HG02642 (cell line): ENCODE measurements at regions not wholly inside any gene's neighbourhood (a gene's known extent, or its start where the extent isn't known, plus 50 kb on each side); places are given as distances from the start of the nearest gene placed in this dataset.

Source experiments
- ATAC-seq: cut with Tn5 transposase; IDR thresholded peaks from one replicate; pipeline ENCODE4 v1.9.1; 2021; ENCODE audit warnings: mild to moderate bottlenecking; ENCODE audit not compliant: unreplicated experiment, poor library complexity

GRCh38 chr5:22918511-22918910, 65.4 kb upstream of the CDH12 start:
- no peak for ATAC-seq

- ATAC-seq: no peak
These were observed 63.2 kb upstream of the CDH12 start for GRCh38 chr5:22916393-22916792.

GRCh38 chr5:22911019-22911418, 57.9 kb upstream of the CDH12 start:
- no peak for ATAC-seq

DNA sequence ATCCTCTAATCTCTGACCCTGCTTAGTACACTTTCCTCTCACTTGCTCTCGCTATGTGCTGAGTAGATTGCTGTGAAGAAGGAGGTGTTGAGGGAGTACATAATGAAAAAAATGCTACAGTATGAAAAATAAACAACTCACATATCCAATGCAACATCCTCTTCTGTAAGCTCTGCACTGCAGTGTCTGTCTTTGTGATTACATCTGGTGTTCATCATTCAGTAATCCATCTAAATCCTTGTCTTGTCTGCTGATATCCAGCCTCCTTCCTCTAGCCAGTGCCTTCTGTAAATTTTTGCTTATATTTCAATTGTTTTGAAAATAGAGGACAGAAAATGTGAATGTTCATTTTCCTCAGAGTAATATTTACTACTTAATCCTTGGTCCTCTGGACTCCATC, 57.4 kb upstream of the CDH12 start:
- no peak for ATAC-seq

DNA sequence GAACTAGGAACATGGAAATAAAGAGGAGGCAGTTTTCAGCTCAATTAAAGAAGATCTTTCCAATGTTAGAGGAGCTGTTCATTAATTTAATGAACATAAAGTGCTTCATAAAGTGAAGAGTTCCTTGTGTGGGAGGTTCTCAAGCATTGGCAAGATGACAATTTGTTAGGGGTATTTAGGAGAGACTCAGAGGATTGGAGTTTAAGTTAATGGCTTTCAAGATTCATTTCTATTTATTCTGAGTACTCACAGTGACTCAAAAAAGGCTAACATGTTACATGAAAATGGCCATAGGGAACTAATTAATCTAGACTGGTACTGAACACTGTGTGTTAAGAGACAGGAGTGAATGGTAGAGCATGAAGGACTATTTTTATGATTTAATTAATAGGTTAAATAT, 55.4 kb upstream of the CDH12 start:
- no peak for ATAC-seq

DNA sequence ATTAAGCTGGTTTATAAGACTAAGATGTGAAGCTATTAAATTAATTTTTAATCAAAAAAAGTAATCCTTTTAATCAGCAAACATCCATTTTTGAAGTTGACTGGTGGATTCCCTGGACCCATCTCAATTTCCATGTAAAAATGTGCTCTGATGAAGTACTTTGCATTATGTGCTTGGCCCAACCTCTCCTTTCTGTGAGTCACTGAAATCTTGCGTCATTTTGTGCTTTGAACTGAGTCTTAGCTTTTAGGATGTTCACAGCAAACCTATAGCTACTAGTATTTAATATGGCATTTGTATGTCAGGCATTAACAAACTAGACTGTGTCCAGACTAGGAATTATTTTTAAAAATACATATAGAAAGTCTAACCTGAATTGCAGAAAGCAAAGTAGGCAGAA, 55.0 kb upstream of the CDH12 start:
- no peak for ATAC-seq
